ENCODE measurements at regions not wholly inside any gene's neighbourhood (a gene's known extent, or its start where the extent isn't known, plus 50 kb on each side); places are given as distances from the start of the nearest gene placed in this dataset.

DNA sequence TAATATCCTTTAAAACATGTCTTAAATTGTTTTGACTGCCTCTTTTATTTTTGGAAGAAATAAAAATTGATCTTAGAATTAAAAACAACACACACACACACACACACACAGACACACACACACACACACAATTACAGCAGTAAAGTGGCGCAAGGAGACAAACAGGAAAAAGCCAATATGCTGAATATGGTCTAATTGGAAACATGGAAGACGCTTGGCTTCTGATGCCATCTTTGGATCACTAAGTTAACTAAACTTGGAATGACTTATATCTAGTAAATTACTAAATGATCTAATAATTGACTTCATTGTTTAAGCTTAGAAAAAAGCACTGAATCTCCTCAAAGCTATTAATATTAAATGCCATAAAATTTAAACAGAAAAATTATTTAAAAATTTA, 1093.4 kb downstream of the ADGRL3 start:
- DNase-seq, result no peak

GRCh38 chr4:62292911-62293310, 1092.8 kb downstream of the ADGRL3 start:
- DNase-seq, result no peak

DNA sequence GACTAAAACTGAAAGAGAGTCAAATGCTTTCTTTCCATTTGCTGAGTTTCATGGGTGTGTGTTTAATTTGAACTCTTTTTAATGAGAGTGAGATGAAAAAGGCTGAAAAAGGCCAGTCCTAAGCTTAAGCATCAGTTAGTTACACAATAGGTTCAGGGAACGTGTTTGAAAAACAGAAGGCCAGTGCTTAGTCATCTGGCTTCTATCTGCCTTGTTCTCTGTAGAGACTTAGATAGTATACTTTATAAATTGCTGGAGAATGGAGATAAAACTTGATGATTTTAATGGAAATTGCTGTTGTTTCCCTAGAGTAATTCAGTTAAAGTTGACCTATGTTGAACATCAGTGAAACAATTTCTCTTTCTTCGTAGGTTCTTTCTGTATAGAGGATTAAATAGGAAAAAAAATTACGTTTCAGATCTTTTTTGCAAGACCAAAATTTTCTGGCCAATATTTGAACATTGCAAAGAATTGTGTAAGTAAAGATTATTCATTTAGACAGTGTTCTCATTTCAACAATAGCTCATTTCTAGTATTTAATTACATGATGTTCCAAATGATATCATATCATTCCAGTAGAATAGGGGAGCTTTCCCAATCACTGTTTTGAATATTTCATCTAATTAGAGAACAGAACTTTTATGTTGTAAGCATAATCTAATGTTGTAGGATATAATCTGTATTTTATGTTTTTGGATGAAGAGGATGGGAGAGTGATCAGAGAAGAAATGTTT, 1088.8 kb downstream of the ADGRL3 start:
- no peak for DNase-seq

DNA sequence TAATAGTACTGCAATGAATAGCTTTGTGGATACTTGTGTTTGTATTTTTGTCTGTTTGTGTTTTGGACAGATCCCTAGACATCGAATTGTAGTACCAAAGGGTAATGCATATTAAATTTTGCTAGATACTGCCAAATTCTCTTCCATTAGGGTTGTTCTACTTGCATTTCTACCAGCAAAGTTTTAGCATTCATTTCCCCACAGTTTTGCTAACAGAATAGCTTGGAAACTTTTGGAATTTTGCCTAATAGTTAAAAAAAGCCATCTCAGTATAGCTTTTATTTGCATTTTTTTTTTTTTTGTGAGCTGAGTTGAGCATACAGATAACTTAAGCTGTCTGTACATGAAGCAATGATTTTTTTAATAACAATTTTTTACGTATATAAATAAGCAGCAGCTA, 1084.9 kb downstream of the ADGRL3 start:
- no peak for DNase-seq

DNA sequence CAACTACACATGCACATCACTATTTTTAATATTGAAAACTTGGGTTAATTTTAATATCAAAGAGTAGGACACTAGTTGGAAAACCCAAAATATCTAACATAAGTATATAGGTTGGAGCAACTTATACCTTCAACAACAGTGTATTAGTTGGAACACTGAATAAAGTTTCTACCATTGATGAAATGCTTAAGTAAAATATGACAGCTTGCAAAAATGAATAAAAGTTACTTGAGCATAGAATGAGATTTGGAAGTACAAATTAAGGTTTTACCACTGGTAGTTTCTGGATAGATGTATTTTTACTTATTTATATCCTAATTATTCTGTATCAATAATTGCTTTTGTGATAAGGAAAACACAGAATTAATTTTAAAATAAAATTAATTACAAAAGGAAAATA, 1079.6 kb downstream of the ADGRL3 start:
- DNase-seq, result no peak

GRCh38 chr4:62275470-62275869, 1075.3 kb downstream of the ADGRL3 start:
- no peak for DNase-seq

- no peak for DNase-seq
Observed at GRCh38 chr4:62274782-62275181, 1074.7 kb downstream of the ADGRL3 start.

GRCh38 chr4:62271107-62271506, 1071.0 kb downstream of the ADGRL3 start:
- DNase-seq, result no peak

DNA sequence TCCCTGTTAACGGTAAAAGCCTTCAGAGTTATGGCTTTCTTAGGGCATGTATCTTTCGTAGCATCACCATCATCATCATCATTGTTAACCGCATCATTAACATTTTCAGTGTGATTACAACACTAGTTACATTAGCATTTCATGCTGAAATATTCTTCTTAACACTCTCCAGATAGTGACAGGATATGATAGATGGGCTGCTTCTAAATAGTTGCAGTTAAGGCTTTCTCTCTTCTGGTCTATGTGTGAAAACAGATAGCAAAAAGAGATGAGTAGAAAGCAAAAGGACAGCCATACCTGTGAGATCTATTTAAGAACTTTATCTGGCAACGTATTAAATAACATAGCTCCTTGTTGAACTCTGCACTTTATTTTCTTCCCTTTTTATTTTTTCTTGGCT, 1069.8 kb downstream of the ADGRL3 start:
- DNase-seq, result no peak

- no peak for DNase-seq
Observed at GRCh38 chr4:62263454-62263853, 1063.3 kb downstream of the ADGRL3 start.

- DNase-seq, result no peak
Observed at GRCh38 chr4:62262676-62263075, 1062.5 kb downstream of the ADGRL3 start.

- DNase-seq, result no peak
Observed at GRCh38 chr4:62260254-62260653, 1060.1 kb downstream of the ADGRL3 start.

DNA sequence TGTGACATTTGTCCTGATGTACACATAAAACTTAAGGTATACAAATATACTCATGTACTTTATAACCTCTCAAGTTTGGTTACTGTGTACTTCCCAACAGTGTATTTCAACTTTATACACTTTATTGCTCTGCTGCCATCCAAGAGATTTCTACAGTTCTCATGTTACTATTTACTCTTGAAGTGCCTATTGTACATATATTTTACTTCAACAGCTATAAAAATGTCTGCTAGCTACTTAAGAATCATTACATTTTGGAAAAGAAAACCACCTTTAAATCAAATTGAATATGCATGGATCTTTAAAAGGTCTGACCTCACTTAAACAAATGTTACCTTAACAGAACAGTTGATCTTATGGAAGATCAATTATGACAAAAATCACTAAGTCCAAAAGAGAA, 1056.4 kb downstream of the ADGRL3 start:
- no peak for DNase-seq

- DNase-seq, result no peak
Observed at GRCh38 chr4:62252728-62253127, 1052.6 kb downstream of the ADGRL3 start.

- no peak for DNase-seq
Observed at GRCh38 chr4:62250100-62250499, 1050.0 kb downstream of the ADGRL3 start.

DNA sequence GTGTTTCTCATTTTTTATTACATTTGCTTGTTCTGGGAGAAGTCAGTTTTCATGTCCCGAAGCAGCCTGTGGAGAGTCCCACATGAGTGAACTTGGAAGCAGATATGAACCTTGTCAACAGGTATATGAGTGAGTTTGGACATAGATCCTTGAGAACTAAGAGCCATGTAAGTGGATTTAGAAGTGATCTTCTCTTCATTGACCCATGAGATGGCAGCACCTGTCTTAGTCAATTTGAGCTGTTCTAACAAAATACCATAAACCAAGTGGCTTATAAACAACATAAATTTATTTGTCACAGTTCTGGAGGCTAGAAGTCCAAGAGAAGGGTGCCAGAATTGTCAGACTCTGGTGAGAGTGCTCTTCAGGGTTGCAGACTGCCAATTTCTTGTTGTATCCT, 1043.8 kb downstream of the ADGRL3 start:
- no peak for DNase-seq

GRCh38 chr4:62235911-62236310, 1035.8 kb downstream of the ADGRL3 start:
- DNase-seq, result no peak

GRCh38 chr4:62232814-62233213, 1032.7 kb downstream of the ADGRL3 start:
- no peak for DNase-seq

DNA sequence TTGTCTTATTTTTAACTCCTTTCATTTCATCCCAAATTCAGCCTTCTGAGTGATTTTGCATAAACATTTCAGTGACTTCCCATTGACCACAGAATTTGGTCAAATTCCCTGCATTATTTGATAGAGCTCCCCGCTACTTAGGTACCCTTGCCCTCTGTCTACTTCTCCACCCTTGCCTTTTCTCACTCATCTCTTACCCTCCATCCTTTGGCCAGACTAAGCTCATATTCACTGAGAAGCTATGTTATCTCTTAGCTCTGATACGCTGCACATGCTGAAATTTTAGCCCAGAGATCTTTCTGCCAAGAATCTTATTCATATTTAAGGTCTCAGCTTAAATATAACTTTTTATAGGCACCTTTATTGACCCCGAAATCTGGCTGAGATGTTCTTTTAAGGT, 1031.9 kb downstream of the ADGRL3 start:
- DNase-seq, result no peak

GRCh38 chr4:62226082-62226481, 1026.0 kb downstream of the ADGRL3 start:
- no peak for DNase-seq

DNA sequence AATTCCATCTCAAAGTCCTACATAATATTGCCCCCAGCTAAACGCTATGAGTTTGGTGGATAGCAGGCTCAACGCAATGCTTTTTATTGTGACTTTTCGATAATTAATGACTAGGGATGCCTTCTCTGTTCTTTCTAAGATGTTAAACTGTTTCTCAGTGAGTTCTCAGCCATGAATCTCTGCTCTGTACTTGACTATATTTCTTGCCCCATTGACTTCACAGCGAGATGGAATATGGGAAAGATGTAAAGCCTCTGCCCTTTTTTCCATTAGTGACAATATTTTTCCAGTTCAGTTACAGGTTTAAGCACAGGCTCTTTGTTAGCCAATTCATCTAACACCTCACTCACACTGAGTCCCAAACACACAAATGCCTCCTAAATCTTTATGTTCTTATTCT, 1022.0 kb downstream of the ADGRL3 start:
- DNase-seq, result no peak

- no peak for DNase-seq
Observed at GRCh38 chr4:62210486-62210885, 1010.4 kb downstream of the ADGRL3 start.

GRCh38 chr4:62209757-62210485, 1009.8 kb downstream of the ADGRL3 start:
- DNase-seq, result no peak

GRCh38 chr4:62208921-62209320, 1008.8 kb downstream of the ADGRL3 start:
- no peak for DNase-seq

GRCh38 chr4:62204136-62204535, 1004.0 kb downstream of the ADGRL3 start:
- DNase-seq, result no peak
